ENCODE measurements at regions not wholly inside any gene's neighbourhood (a gene's known extent, or its start where the extent isn't known, plus 50 kb on each side); places are given as distances from the start of the nearest gene placed in this dataset.

DNA sequence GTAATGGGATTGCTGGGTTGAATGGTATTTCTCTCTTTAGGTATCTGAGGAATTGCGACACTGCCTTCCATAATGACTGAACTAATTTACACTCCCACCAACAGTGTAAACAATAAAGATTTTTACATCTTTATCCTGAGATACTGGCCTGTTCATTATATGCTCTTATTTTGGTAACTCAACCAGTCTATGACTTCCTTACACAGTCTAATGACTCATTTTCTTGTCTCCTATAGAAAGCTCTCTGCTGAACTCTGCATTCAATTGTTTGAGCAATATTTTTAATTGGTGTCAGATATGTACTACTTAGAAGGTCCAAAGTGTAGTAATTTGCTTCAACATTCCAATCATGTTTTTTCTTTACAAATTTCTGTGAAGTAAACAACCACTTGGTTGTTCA, 1351.8 kb downstream of the FSCB start:
- TF ChIP-seq CTCF (IDR thresholded peaks at IDR 0.05) (no peak), POLR2AphosphoS5 (IDR thresholded peaks at IDR 0.05; ENCODE audit: insufficient read depth in 1 of 2, low read depth in 1 of 2) (no peak)
